Epithelial cell of esophagus (primary cell): ENCODE measurements at regions not wholly inside any gene's neighbourhood (a gene's known extent, or its start where the extent isn't known, plus 50 kb on each side); places are given as distances from the start of the nearest gene placed in this dataset.

Experiments used
- DNase-seq: peaks from one replicate; pipeline ENCODE4 v3.0.0; 2010; ENCODE audit warnings: low read depth
- H3K4me3 ChIP-seq: 2 replicates; pipeline ENCODE4 v1.5.1; 2011; ENCODE audit warnings: mild to moderate bottlenecking, low read length, control low read depth
- CTCF ChIP-seq: IDR thresholded peaks from 2 replicates; pipeline ENCODE4 v1.5.1; 2011; ENCODE audit warnings: low read depth, mild to moderate bottlenecking, low read length, control low read depth, inconsistent platforms; ENCODE audit not compliant: insufficient read depth; ENCODE audit errors: missing control alignments

GRCh38 chr2:51960841-51961335 is 929.0 kb upstream of the NRXN1 start:
- H3K4me3 ChIP-seq, result no peak overlapping the region
- no peak for TF ChIP-seq CTCF
- DNase-seq, result peak; percentile 61

- DNase-seq, result no peak
- TF ChIP-seq CTCF, result no peak
- H3K4me3 ChIP-seq, result no peak overlapping the region
Measured at GRCh38 chr2:51960281-51960680, 928.3 kb upstream of the NRXN1 start.

- no peak for DNase-seq
- TF ChIP-seq CTCF, result no peak
- H3K4me3 ChIP-seq, result no peak overlapping the region
Measured at GRCh38 chr2:51959696-51960095, 927.8 kb upstream of the NRXN1 start.

GRCh38 chr2:51953931-51954330 is 922.0 kb upstream of the NRXN1 start:
- DNase-seq, result no peak
- TF ChIP-seq CTCF, result no peak
- no peak overlapping the region for H3K4me3 ChIP-seq

GRCh38 chr2:51921076-51921475 is 889.1 kb upstream of the NRXN1 start:
- TF ChIP-seq CTCF, result no peak
- H3K4me3 ChIP-seq, result no peak overlapping the region
- no peak for DNase-seq

GRCh38 chr2:51920509-51920908 is 888.6 kb upstream of the NRXN1 start:
- H3K4me3 ChIP-seq, result no peak overlapping the region
- no peak for DNase-seq
- no peak for TF ChIP-seq CTCF

- peak; percentile 66 for DNase-seq
- no peak for TF ChIP-seq CTCF
- no peak overlapping the region for H3K4me3 ChIP-seq
Measured at GRCh38 chr2:51919395-51919794, 887.5 kb upstream of the NRXN1 start.
